GM11168 (cell line): ENCODE measurements at regions not wholly inside any gene's neighbourhood (a gene's known extent, or its start where the extent isn't known, plus 50 kb on each side); places are given as distances from the start of the nearest gene placed in this dataset.

Experiments
- in situ Hi-C: fragments of 300-500 bp; cut with MboI; formaldehyde crosslinking; loops from one replicate; pipeline ENCODE4 v1.12.0; 2022; ENCODE audit warnings: low sequenced_read_pairs; ENCODE audit not compliant: unreplicated experiment

DNA sequence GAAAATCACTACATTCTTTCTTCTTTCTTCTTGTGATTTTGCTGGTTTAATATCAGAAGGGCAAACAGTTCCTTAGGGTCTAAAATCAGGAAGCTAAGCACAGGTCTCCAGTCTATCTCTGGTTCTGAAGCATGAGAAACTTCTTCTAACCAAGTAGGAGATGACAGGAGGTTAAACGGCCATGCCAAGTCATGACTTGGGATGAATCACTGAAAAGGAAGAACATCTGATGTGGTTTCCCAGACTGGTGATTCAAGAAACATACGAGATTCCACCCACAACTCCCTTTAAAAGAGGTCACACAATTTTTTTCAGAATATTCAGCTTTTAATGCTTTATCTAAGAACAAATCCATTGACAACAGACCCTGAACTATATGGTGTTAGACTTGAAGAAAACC is 684.0 kb upstream of the PRKX start:
- in situ Hi-C loops, result no loop called here

GRCh38 chrX:4382273-4382672 is 668.8 kb upstream of the PRKX start:
- in situ Hi-C loops, result no loop called here

DNA sequence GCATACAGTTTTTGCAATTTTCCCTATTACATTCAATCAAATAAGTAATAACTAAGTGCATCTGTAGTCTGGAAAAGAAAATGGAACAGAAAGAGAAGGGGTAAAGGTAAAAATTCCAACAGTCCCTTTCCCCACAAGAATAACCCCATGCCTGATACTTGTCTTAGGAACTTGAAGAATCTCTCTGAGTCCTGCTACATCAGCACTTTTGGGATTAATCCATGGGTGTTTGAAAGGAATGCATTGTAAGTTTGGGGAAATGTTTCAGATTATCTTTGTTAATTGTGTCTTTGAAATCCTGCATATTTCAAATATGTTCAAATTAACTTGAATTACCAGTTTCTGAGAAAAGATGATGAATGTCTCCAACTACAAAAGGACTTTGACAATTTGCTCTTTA is 667.3 kb upstream of the PRKX start:
- in situ Hi-C loops, result no loop called here

DNA sequence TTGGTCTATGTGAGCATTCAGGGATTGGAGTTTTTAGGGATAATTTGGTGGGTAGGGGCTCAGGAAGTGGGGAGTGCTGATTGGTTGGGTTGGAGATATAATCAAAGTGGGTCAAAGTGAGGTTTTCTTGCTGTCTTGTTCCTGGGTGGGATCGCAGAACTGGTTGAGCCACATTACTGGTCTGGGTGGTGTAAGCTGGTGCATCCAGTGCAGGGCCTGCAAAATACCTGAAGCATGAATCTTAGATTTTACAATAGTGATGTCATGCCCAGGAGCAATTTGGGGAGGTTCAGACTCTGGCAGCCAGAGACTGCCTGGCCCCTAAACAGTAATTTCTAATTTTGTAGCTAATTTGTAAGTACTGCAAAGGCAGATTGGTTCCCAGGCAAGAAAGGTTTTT is 665.6 kb upstream of the PRKX start:
- in situ Hi-C loops, result no loop called here

DNA sequence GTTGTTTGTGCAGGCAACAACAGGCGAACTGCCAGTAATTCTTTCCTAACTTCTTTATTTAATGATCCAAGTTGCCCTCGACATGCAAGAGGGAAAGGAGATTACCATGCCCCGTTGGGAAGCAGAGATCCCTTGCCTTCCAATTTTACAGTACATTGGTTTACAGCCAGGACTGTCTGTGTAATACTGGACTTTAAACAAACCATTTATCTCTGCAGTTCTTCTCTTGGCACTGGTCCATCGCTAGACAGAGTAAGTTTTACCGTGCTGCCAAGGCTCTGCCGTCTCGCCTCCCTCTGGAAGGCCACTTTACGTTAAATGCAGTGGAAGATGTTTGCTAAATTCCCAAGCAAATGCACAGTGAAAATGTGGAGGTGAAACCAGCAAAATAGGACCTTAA is 660.3 kb upstream of the PRKX start:
- in situ Hi-C loops, result no loop called here

GRCh38 chrX:4358577-4358976 is 645.1 kb upstream of the PRKX start:
- in situ Hi-C loops, result no loop called here

GRCh38 chrX:4322916-4323315 is 609.5 kb upstream of the PRKX start:
- in situ Hi-C loops, result no loop called here

- in situ Hi-C loops, result no loop called here
Measured at GRCh38 chrX:4320436-4320947, 607.0 kb upstream of the PRKX start.

DNA sequence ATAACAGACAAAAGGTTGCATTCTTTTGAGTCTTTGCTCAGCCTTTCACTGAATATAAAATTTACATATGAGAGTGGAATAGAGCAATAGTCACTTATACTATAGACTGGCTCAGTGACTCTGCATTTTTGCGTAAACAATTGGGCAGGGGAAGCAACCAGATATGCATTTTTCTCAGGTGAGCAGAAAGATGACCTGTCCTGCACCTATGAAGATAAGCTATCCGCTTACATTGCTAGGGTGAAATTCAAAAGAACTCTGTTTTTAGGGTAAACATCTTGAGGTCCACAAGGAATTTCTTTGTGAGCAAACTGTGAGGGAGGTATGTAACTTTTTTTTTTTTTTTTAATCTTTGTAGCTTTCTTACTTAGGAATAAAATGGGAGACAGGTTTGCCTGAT is 602.4 kb upstream of the PRKX start:
- in situ Hi-C loops, result no loop called here

DNA sequence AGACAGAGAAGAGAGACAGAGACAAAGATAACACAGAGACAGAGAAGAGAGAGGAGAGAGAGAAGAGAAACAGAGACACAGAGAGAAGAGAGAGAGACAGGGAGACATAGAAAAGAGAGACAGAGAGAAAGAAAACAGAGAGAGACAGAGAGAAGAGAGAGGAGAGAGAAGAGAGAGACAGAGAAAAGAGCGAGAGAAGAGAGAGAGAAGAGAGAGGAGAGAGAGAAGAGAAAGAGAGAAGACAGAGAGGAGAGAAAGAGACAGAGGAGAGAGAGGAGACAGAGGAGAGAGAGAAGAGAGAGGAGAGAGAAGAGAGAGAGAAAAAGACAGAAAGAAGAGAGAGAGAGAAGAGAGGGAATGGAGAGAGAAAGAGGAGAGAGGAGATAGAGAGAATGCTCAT is 601.1 kb upstream of the PRKX start:
- in situ Hi-C loops, result no loop called here

GRCh38 chrX:4277122-4277521 is 563.7 kb upstream of the PRKX start:
- in situ Hi-C loops, result no loop called here

DNA sequence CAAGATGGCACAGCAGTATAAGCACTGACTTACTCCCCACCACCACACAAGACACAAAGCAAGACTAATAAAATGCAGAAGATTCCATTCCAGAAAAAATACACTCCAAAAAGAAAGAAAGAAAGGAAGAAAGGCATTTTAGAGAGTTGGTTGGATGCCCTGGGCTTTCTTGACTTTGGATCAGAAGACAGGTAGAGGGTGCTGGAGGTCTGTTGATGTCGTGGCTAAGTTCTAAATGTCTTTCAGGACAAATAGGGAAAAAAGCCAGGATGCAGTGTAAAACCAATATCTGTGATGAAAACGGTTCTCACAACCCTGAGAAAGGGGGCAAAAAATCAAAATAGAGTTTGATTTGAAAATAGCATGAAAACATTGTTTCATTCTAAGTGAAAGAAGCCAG is 555.2 kb upstream of the PRKX start:
- in situ Hi-C loops, result no loop called here

DNA sequence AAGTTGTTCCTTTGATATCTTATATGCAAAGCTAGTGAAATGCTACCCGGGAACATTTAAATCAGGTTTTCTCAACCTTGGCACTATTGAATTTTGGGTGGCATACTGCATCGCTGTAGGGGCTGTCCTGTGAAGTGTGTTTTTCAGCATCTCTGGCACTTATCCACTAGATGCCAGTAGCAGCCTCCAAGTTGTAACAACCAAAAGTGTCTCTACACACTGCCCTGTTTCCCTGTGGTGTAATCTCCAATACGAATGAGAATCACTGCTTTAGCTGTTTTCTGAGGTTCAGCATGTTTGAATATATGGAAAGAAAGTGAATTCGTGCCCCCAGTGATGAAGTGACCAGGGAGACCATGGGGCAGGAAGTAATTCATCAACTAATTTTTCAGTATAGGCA is 551.6 kb upstream of the PRKX start:
- in situ Hi-C loops, result no loop called here

GRCh38 chrX:4263030-4263803 is 549.8 kb upstream of the PRKX start:
- in situ Hi-C loops, result no loop called here

GRCh38 chrX:4253092-4253491 is 539.6 kb upstream of the PRKX start:
- in situ Hi-C loops, result no loop called here

GRCh38 chrX:4249401-4249800 is 536.0 kb upstream of the PRKX start:
- in situ Hi-C loops, result no loop called here

DNA sequence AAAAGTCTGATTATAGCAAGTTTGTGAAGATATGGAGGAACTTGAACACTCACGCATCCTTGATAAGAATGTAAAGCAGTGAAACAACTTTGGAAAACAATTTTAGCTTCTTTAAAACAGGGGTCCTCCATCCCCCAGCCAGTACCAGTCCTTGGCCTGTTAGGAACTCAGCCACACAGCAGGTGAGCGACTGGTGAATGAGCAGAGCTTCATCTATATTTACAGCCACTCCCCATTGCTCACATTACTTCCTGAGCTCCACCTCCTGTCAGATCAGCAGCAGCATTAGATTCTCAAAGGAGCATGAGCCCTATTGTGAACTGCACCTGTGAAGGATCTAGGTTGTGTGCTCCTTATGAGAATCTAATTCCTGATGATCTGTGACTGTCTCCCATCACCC is 530.3 kb upstream of the PRKX start:
- in situ Hi-C loops, result no loop called here

DNA sequence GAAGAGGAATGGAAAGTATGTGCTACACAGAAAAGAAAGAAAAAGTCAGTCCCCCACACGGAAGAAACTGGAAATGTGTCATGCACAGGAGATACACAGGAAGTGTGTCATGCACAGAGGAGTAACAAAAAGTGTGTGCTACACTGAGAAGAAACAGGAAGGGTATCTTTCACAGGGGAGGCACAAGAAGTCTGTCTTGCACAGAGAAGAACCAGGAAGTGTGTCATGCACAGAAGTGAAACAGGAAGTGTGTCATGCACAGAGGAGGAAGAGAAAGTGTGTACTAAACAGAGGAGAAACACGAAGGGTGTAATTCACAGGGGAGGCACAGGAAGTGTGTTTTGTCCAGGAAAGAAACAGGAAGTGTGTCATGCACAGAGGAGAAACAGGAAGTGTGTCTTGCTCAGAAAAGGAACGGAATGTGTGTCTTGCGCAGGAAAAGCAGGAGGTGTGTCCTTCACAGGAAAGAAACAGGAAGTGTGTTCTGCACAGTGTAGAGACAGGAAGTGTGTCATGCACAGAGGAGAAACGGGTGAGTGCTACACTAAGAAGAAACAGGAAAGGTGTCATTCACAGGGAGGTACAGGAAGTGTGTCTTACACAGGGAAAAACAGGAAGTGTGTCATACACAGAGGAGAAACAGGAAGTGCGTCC is 527.2 kb upstream of the PRKX start:
- in situ Hi-C loops, result no loop called here

DNA sequence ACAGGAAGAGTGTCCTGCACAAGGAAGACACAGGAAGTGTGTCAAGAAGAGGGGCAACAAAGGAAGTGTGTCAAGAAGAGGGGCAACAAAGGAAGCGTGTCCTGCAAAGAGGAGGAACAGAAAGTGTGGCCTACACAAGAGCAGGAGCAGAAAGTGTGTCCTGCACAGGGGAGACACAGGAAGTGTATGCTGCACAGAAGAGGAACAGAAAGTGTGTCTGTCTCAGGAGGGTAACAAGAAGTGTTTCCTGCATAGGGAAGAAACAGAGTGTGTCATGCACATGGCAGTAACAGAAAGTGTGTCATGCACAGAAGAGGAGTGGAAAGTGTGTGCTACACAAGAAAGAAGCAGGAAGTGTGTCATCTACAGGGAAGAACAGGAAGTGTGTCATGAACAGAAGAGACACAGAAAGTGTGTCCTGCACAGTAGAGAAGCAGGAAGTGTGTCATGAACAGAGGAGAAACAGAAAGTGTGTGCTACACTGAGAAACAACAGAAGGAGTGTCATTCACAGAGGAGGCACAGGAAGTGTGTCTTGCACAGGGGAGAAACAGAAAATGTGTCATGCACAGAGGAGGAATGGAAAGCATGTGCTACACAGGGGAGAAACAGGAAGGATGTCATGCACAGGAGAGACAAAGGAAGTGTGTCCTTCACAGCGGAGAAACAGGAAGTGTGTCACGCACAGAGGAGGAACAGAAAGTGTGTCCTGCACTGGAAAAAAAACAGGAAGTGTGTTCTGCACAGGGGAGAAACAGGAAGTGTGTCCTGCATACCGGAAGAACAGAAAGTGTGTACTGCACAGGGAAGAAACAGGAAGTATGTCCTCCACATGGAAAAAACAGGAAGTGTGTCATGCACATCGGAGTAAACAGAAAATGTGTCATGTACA is 526.4 kb upstream of the PRKX start:
- in situ Hi-C loops, result no loop called here

DNA sequence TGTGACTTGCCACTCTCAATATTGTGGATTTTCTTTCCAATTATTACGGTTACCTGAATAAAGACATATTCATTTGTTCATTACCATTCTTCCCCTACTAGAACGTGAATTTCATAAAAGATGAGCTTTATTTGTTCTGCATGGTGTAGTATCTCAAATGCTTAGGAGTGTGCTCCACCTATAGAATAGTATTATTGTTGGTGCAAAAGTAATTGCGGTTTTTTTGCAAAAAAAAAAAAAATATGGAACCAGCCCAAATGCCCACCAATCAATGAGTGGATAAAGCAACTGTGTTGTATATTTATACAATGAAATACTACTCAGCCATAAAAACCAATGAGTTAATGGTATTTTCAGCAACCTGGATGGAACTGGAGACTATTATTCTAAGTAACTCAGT is 525.5 kb upstream of the PRKX start:
- in situ Hi-C loops, result no loop called here

DNA sequence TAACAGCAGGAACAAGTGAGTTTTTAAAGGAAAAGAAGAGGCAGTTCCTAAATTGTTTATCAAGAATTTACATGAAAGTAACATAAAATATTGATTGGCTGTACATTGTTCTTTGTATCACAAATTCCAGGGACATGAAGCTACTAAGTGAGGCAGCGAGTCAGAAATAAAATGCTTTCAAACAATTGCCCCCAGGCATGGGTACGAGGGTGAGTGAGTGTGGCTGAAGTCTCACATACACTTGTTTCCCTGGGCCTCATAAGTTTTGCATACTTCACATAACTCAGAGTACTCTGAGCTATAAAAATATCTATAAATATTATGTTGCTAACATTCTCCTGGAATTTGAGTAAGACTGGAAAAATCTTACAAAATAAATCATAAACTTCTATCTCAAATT is 511.6 kb upstream of the PRKX start:
- in situ Hi-C loops, result no loop called here
